HG03045 (cell line): ENCODE measurements at regions not wholly inside any gene's neighbourhood (a gene's known extent, or its start where the extent isn't known, plus 50 kb on each side); places are given as distances from the start of the nearest gene placed in this dataset.

Source experiments
- ATAC-seq: cut with Tn5 transposase; IDR thresholded peaks from one replicate; pipeline ENCODE4 v1.9.1; 2021; ENCODE audit warnings: mild to moderate bottlenecking, moderate library complexity; ENCODE audit not compliant: unreplicated experiment

GRCh38 chr20:12264711-12265110, 347.0 kb downstream of the BTBD3 start:
- ATAC-seq: no peak

DNA sequence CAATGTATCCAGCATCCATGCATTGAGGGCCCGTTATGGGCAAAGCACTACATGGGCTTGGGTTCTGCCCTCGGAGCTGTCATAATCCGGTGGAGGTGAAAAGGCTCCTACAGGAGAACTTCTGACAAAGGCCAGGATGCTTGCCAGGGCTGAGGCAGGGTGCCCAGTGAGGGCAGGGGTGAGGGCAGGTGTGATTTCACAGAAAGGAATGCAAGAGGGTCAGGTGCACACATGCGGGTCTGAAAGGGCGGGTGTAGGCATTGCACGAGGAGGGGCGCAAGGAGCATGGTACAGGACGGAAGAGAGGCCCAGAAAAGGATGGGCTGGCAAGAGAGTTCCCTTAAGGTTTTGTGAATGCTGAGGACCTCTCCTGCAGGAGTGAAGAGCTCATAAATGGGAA, 348.0 kb downstream of the BTBD3 start:
- ATAC-seq: no peak

GRCh38 chr20:12269579-12269978, 351.9 kb downstream of the BTBD3 start:
- no peak for ATAC-seq

DNA sequence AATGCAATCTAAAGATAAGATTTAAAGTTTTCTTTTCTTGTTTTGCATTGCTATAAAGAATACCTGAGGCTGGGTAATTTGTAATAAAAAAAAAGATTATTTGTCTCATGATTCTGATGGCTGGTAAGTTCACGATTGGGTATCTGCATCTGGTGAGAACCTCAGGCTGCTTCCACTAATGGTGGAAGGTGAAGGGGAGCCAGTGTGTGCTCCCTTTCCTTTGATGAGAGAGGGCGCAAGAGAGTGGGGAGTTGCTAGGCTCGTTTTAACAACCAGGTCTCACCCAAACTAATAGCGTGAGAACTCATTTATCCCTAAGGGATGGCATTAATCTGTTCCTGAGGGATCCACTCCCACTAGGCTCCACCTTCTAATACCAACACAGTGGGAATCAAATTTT, 353.2 kb downstream of the BTBD3 start:
- ATAC-seq: no peak

GRCh38 chr20:12276011-12276673, 358.4 kb downstream of the BTBD3 start:
- no peak for ATAC-seq

DNA sequence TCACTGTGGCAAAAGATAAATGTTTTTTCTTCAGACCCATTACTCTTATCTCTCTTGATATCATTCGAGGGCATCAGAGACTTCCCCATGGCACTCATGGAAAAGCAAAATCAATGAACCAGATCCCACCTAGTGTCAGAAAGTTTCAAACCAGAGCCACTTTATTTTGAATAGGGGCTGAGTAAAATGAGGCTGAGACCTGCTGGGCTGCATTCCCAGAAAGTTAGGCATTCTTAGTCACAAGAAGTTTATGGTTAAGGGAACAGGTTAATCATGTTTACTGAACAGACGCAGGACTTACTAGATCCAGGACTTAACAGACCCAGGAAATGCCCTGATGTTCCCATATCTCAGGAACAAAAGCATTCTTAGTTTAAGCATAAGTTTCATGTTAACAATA, 369.9 kb downstream of the BTBD3 start:
- ATAC-seq: no peak

DNA sequence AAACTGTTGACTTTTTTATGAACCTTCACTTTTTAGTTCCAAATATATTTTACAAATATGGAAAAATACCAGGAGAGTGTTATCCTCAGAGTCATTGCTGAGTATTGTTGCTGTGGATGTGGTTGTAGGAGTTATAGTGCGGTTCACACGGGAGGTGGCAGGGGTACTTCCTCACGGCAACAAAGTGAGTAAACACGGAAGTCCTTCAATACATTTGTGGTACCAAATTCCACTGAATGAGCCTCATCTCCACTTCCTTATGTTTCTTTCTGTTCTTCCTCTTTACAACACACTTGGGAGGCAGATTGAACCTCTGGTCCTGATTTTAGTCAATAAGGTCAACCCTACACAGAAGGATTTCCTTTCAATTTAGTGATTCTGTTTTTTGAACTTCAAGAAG, 371.8 kb downstream of the BTBD3 start:
- ATAC-seq: no peak

DNA sequence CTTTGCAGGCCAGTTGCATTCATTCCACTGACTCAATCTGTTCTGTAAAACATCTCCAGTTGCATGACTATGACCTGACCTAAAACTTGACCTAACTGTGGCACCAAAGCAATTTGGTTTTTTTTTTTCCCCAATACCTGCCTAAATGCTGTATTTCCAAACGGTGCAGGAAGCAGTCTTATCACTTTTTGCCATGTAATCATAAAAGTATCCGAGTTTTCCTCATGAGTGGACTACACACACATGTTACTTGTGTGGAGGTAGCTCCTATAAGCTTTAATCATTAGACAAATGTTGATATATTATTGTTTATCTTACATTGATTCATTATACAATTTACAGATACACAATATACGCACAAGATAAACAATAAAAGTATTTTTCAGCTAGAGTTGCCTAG, 373.7 kb downstream of the BTBD3 start:
- no peak for ATAC-seq

- ATAC-seq: no peak
Measured at GRCh38 chr20:12293900-12294299, 376.2 kb downstream of the BTBD3 start.

DNA sequence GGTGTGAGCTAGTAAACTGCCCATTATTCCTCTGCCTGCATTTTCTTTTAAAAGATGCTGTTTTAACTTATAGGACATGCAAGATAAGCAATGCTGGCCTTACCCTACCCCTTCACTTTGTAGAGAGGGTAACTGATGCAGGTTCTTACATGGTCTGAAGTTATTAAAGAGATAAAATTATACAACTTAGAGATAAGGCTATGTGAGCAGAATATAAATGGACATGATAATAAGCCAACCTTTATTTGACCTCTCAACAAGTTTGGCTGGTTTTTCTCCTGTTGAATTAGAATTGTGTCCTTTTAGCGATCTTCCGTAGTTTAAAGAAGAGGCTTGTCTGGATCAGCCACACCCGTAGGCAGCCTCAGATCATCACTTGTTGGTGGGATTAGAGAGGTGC, 377.0 kb downstream of the BTBD3 start:
- ATAC-seq: no peak

DNA sequence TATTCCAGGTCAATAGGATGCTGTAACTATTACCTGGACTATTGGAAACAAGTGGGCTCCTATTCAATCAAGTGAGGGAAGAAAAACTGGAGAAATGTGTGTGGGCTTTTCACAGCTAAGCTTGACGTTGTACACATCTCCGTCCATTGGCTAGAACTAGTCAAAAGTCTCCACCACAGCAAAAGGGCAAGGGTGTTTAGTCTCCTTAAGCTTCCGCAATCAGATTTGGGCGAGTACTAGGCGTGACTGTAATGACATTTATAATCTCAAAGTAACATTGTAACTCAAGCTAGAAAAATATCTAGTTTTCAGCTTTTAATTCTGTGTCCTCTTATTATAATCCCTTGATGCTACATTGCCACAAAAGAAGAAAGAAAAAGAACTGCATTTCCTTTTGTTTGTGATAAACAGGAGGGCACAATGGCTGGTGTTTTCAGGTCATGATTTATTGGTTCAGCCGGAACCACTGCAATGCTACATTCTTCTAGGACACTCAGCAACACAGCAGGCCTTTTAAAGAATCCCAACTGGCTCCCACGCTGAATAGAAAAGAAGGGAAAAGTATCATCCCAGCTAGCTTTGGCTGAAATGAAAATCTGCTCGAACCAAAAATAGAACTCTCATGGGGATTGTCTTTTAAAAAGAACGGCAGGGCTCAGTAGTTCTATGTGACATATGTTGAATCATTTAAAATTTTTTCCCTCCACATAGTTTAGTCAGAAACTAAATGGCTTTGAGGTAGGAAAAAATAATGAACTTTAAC, 387.7 kb downstream of the BTBD3 start:
- no peak for ATAC-seq

GRCh38 chr20:12306107-12306506, 388.4 kb downstream of the BTBD3 start:
- no peak for ATAC-seq

- no peak for ATAC-seq
Measured at GRCh38 chr20:12311094-12311865, 393.6 kb downstream of the BTBD3 start.

DNA sequence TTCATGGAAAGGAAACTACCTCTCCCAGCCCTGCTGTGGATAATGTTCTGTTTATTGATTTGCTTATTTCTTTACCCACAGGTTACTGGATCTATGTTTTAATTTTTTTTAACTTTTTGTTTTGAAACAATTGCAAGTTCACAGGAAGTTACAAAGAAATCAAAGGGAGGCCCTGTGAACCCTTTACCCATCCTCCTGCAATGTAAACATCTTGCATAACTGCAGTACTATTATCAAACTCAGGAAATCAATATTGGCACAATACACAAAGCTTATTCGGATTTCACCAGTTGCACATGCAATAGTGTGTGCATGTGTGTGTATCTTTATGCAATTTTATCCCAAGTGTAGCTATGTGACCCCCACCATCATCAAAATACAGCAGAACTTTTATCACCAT, 398.0 kb downstream of the BTBD3 start:
- no peak for ATAC-seq

DNA sequence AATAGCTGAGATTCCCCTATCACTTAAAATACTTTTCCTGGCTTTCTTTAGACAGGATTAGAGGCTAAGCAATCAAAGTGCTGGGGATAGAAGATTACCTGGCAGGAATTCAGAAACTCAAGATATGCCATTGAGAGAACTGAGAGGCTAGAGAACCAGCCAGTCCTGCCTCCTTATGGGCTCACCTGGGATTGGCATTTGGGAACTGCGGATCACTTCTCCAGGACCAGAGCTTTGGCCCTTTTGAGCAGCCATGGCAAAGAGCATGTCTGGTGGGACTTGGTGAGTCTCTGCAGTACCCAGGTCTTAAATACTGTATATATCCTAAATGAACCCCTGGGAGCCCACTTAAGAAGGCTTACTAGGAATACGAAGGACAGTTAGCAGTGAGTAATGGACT, 399.1 kb downstream of the BTBD3 start:
- ATAC-seq: no peak

- ATAC-seq: no peak
Measured at GRCh38 chr20:12317433-12317832, 399.7 kb downstream of the BTBD3 start.

DNA sequence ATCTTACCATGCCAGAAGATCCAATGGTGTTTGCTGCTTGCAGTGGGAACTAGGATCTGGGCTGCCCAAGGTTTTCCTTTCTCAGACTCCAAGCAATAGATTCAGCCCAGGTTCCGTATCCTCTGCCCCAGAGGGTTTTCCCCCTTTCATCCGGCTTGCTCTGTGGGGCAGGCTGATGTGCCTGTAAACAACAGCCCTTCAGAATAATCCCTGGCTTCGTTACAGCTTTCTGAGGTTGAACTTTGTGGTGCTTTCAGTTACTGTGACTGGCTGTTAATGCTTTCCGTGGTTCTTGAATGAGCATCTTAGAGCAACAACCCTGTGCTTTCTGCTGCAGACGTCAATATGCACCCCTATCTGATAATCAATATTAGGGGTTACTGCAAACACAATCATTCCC, 400.4 kb downstream of the BTBD3 start:
- no peak for ATAC-seq

GRCh38 chr20:12321736-12322135, 404.0 kb downstream of the BTBD3 start:
- no peak for ATAC-seq

DNA sequence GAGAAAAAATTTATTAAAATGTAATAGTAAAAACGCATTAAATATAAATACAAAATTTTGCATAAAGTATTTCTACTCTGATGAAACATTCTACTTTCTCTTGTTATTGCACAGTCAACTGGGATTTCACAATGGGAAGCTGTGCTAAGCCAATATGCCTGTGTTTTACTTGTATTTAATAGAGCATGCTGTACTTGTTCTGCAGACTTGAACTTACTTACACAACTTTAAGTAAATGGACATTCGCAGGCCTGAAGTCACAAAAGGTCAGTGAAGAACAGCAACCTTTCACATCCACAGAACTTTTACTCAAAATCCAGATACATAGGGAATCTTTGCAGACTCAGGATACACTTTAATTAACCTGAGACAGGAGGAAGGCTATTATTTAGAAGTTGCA, 409.5 kb downstream of the BTBD3 start:
- ATAC-seq: no peak

- ATAC-seq: no peak
Measured at GRCh38 chr20:12331236-12331635, 413.5 kb downstream of the BTBD3 start.

- no peak for ATAC-seq
Measured at GRCh38 chr20:12337601-12338000, 419.9 kb downstream of the BTBD3 start.

DNA sequence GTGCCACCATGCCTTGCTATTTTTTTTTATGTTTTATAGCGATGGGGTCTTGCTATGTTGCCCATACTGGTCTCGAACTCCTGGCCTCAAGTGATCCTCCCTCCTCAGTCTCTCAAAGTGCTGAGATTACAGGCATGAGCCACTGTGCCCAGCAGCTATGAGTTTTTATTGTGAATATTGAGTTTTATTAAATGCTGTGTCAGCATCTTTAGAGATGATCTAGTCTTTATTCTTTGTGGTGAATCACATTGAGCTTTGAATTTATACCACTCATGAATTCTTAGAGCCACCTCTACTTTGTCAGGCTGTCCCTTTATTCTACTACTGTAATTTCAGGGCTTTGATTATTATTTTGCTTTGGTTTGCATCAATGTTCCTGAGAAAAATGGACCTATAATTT, 428.3 kb downstream of the BTBD3 start:
- no peak for ATAC-seq
